ENCODE measurements at regions not wholly inside any gene's neighbourhood (a gene's known extent, or its start where the extent isn't known, plus 50 kb on each side); places are given as distances from the start of the nearest gene placed in this dataset.

DNA sequence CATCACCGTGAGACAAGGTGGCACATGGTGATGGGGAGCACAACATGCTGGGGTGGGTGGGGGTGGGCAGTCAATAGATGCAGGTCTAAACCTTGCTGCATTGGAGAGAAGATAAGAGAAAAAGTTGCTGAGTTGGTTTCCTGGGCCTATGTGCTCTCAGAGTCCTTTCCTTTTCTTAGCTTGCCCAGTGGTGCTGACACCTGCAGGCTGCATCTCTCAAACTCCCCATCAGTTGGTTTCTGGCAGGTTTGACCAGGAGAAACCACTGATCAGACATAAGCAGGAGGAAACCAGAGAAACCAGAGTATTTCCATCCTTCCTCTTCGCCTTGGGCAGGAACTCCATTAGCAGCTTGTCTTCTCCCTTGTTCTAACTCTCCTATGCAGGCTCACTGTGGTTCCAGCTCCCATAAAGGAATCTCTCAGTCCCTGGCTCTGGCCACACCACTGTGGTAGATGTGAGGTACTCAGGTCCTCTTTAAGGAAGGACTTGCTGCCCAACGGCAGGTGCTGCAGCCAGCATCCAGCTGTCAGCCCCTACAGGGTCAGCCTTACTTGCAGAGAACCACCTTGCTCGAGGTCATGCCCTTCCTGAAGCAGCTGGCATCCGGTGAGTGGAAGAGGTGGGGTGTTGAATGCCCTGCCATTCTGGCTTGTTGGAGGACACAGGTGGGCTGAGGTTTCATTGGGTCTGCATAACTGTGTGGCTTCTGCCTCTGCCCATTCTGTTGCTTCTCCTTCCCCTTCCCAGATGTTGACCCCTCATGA lies 172.3 kb upstream of the ANKRD28 start:
- no peaks in the 10 kb centered on the region for H3K4me1 ChIP-seq (ENCODE audit: insufficient read depth)
- no peak for DNase-seq (ENCODE audit: low spot score)
- Mint-ChIP-seq H3K9me3 (peaks cover 4% of the 10 kb centered on the region; the same call in 1 of the 3 replicates), H3K4me3 (no peak overlapping the region), H3K4me1 (peaks cover 5% of the 10 kb centered on the region; the same call in 2 of the 3 replicates), H3K36me3 (ENCODE audit: low read depth) (no peaks in the 10 kb centered on the region), H3K27me3 (ENCODE audit: insufficient read depth, low read depth, poor library complexity) (no peaks in the 10 kb centered on the region), H3K27ac (no peak overlapping the region)
- no peak overlapping the region for H3K4me2 ChIP-seq
- H3F3A ChIP-seq (replicated peaks; ENCODE audit: low read depth): no peaks in the 10 kb centered on the region
- H4K20me1 ChIP-seq (replicated peaks; ENCODE audit: insufficient read depth): no peaks in the 10 kb centered on the region
- H3K4me3 ChIP-seq: no peak overlapping the region
- peaks cover 13% of the 10 kb centered on the region; the same call in 1 of the 2 replicates for H3K9me2 ChIP-seq (ENCODE audit: insufficient read depth)
- no peak overlapping the region for H2AFZ ChIP-seq
- no peaks in the 10 kb centered on the region for H3K79me2 ChIP-seq (replicated peaks; ENCODE audit: insufficient read depth)
- TF ChIP-seq CTCF (conservative IDR thresholded peaks at IDR 0.05; ENCODE audit: low read depth in 2 of 2) (peak in 1 of 2 experiments; percentile 28; a peak in 1 of 4 replicates), ETS1 (IDR thresholded peaks at IDR 0.05) (no peak)
- no peaks in the 10 kb centered on the region for H3K36me3 ChIP-seq (ENCODE audit: insufficient read depth)
- ATAC-seq: no peak
- H3K27me3 ChIP-seq (ENCODE audit: insufficient read depth): no peaks in the 10 kb centered on the region
- H3K27ac ChIP-seq (ENCODE audit: low read depth): no peak overlapping the region

DNA sequence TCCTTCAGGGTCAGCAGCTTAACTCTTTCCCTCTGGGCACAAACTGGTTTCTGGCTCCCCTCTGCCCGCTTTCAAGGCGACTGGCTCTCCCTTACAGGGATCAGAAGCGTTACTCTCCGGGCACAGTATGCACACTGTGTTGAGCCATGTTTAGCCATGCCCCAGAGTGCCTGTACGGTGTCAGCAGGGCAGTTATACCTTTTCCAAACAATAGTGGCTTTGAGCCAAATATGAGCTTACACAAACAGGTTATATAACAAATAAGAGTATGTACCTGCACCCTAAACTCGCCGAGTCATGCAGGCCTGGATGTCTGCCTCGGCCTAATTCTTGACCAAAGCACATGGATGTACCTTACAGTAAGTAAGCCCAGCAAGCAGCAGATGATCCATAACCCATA lies 175.6 kb upstream of the ANKRD28 start:
- Histone ChIP-seq H3F3A (replicated peaks; ENCODE audit: low read depth) (no peaks in the 10 kb centered on the region), H4K20me1 (replicated peaks; ENCODE audit: insufficient read depth) (no peaks in the 10 kb centered on the region), H3K4me3 (no peak overlapping the region), H3K4me1 (ENCODE audit: insufficient read depth) (peaks cover 10% of the 10 kb centered on the region), H3K27me3 (ENCODE audit: insufficient read depth) (no peaks in the 10 kb centered on the region), H3K36me3 (ENCODE audit: insufficient read depth) (no peaks in the 10 kb centered on the region), H3K79me2 (replicated peaks; ENCODE audit: insufficient read depth) (no peaks in the 10 kb centered on the region), H3K9me2 (ENCODE audit: insufficient read depth) (peaks cover 7% of the 10 kb centered on the region; the same call in 1 of the 2 replicates), H3K27ac (ENCODE audit: low read depth) (no peak overlapping the region), H2AFZ (no peak overlapping the region), H3K4me2 (no peak overlapping the region)
- H3K27ac Mint-ChIP-seq: no peak overlapping the region
- H3K4me1 Mint-ChIP-seq: peaks cover 16% of the 10 kb centered on the region; the same call in 2 of the 3 replicates
- H3K36me3 Mint-ChIP-seq (ENCODE audit: low read depth): no peaks in the 10 kb centered on the region
- H3K9me3 Mint-ChIP-seq: peaks cover 4% of the 10 kb centered on the region; the same call in 1 of the 3 replicates
- H3K4me3 Mint-ChIP-seq: no peak overlapping the region
- DNase-seq (ENCODE audit: low spot score): no peak
- ATAC-seq: no peak
- no peaks in the 10 kb centered on the region for H3K27me3 Mint-ChIP-seq (ENCODE audit: insufficient read depth, low read depth, poor library complexity)
- TF ChIP-seq, protein P1, sequence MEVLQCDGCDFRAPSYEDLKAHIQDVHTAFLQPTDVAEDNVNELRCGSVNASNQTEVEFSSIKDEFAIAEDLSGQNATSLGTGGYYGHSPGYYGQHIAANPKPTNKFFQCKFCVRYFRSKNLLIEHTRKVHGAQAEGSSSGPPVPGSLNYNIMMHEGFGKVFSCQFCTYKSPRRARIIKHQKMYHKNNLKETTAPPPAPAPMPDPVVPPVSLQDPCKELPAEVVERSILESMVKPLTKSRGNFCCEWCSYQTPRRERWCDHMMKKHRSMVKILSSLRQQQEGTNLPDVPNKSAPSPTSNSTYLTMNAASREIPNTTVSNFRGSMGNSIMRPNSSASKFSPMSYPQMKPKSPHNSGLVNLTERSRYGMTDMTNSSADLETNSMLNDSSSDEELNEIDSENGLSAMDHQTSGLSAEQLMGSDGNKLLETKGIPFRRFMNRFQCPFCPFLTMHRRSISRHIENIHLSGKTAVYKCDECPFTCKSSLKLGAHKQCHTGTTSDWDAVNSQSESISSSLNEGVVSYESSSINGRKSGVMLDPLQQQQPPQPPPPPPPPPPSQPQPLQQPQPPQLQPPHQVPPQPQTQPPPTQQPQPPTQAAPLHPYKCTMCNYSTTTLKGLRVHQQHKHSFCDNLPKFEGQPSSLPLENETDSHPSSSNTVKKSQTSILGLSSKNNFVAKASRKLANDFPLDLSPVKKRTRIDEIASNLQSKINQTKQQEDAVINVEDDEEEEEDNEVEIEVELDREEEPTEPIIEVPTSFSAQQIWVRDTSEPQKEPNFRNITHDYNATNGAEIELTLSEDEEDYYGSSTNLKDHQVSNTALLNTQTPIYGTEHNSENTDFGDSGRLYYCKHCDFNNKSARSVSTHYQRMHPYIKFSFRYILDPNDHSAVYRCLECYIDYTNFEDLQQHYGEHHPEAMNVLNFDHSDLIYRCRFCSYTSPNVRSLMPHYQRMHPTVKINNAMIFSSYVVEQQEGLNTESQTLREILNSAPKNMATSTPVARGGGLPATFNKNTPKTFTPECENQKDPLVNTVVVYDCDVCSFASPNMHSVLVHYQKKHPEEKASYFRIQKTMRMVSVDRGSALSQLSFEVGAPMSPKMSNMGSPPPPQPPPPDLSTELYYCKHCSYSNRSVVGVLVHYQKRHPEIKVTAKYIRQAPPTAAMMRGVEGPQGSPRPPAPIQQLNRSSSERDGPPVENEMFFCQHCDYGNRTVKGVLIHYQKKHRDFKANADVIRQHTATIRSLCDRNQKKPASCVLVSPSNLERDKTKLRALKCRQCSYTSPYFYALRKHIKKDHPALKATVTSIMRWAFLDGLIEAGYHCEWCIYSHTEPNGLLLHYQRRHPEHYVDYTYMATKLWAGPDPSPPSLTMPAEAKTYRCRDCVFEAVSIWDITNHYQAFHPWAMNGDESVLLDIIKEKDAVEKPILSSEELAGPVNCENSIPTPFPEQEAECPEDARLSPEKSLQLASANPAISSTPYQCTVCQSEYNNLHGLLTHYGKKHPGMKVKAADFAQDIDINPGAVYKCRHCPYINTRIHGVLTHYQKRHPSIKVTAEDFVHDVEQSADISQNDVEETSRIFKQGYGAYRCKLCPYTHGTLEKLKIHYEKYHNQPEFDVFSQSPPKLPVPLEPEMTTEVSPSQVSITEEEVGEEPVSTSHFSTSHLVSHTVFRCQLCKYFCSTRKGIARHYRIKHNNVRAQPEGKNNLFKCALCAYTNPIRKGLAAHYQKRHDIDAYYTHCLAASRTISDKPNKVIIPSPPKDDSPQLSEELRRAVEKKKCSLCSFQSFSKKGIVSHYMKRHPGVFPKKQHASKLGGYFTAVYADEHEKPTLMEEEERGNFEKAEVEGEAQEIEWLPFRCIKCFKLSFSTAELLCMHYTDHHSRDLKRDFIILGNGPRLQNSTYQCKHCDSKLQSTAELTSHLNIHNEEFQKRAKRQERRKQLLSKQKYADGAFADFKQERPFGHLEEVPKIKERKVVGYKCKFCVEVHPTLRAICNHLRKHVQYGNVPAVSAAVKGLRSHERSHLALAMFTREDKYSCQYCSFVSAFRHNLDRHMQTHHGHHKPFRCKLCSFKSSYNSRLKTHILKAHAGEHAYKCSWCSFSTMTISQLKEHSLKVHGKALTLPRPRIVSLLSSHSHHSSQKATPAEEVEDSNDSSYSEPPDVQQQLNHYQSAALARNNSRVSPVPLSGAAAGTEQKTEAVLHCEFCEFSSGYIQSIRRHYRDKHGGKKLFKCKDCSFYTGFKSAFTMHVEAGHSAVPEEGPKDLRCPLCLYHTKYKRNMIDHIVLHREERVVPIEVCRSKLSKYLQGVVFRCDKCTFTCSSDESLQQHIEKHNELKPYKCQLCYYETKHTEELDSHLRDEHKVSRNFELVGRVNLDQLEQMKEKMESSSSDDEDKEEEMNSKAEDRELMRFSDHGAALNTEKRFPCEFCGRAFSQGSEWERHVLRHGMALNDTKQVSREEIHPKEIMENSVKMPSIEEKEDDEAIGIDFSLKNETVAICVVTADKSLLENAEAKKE (CRISPR knock-in tag; IDR thresholded peaks at IDR 0.05): no peak
- TF ChIP-seq ZNF114 (CRISPR knock-in tag; IDR thresholded peaks at IDR 0.05) (no peak), EZH2phosphoT487 (IDR thresholded peaks at IDR 0.05; ENCODE audit: unreplicated experiment) (no peak), CREB1 (CRISPR knock-in tag; IDR thresholded peaks at IDR 0.05; ENCODE audit: low read depth) (no peak), STAT1 (IDR thresholded peaks at IDR 0.05; ENCODE audit: unreplicated experiment) (no peak), ZNF331 (CRISPR knock-in tag; IDR thresholded peaks at IDR 0.05; ENCODE audit: low read depth) (no peak), CTCF (conservative IDR thresholded peaks at IDR 0.05; ENCODE audit: low read depth in 2 of 2) (no peak), EZH2 (IDR thresholded peaks at IDR 0.05; ENCODE audit: low read depth, unreplicated experiment) (no peak)
